ENCODE measurements at regions not wholly inside any gene's neighbourhood (a gene's known extent, or its start where the extent isn't known, plus 50 kb on each side); places are given as distances from the start of the nearest gene placed in this dataset.

- Histone ChIP-seq H3K27me3 (ENCODE audit: insufficient read depth, poor library complexity, severe bottlenecking) (no peaks in the 10 kb centered on the region), H3K4me3 (replicated peaks; ENCODE audit: insufficient read depth, low read length) (no peak overlapping the region), H3K27ac (replicated peaks) (no peak overlapping the region)
- TF ChIP-seq SPI1 (IDR thresholded peaks at IDR 0.05; ENCODE audit: borderline replicate concordance, low read depth), result no peak
- no peak for DNase-seq (ENCODE audit: low read depth in 1 of 2, low spot score in 1 of 2)
These were observed 369.8 kb downstream of the EMP1 start for GRCh38 chr12:13566292-13566691.

GRCh38 chr12:13564266-13564810 lies 367.8 kb downstream of the EMP1 start:
- Histone ChIP-seq H3K27ac (replicated peaks) (no peak overlapping the region), H3K27me3 (ENCODE audit: insufficient read depth, poor library complexity, severe bottlenecking) (no peaks in the 10 kb centered on the region)
- TF ChIP-seq REST (IDR thresholded peaks at IDR 0.05; ENCODE audit: insufficient replicate concordance, low read depth) (no peak), GABPA (IDR thresholded peaks at IDR 0.05; ENCODE audit: low read depth) (no peak), POLR2AphosphoS5 (IDR thresholded peaks at IDR 0.05; ENCODE audit: low read depth) (no peak), SPI1 (IDR thresholded peaks at IDR 0.05; ENCODE audit: borderline replicate concordance, low read depth) (no peak), CTCF (IDR thresholded peaks at IDR 0.05; ENCODE audit: insufficient read depth, low read length) (no peak)

GRCh38 chr12:13563743-13564125 lies 367.2 kb downstream of the EMP1 start:
- Histone ChIP-seq H3K4me3 (replicated peaks; ENCODE audit: insufficient read depth, low read length) (no peak overlapping the region), H3K27me3 (ENCODE audit: insufficient read depth, poor library complexity, severe bottlenecking) (no peaks in the 10 kb centered on the region), H3K27ac (replicated peaks) (no peak overlapping the region)
- no peak for TF ChIP-seq GABPA (IDR thresholded peaks at IDR 0.05; ENCODE audit: low read depth)
- TF ChIP-seq POLR2AphosphoS5 (IDR thresholded peaks at IDR 0.05; ENCODE audit: low read depth), result no peak
- TF ChIP-seq REST (IDR thresholded peaks at IDR 0.05; ENCODE audit: insufficient replicate concordance, low read depth), result no peak
- no peak for TF ChIP-seq SPI1 (IDR thresholded peaks at IDR 0.05; ENCODE audit: borderline replicate concordance, low read depth)
- no peak for TF ChIP-seq CTCF (IDR thresholded peaks at IDR 0.05; ENCODE audit: insufficient read depth, low read length)
- DNase-seq (ENCODE audit: low read depth in 1 of 2, low spot score in 1 of 2), result no peak

More at GRCh38 chr12:13564266-13564810, 367.8 kb downstream of the EMP1 start:
- no peak for DNase-seq (ENCODE audit: low read depth in 1 of 2, low spot score in 1 of 2)
- no peak overlapping the region for H3K4me3 ChIP-seq (replicated peaks; ENCODE audit: insufficient read depth, low read length)

GRCh38 chr12:13562915-13563742 lies 366.6 kb downstream of the EMP1 start:
- H3K27me3 ChIP-seq (ENCODE audit: insufficient read depth, poor library complexity, severe bottlenecking), result no peaks in the 10 kb centered on the region
- H3K27ac ChIP-seq (replicated peaks), result no peak overlapping the region
- no peak for DNase-seq (ENCODE audit: low read depth in 1 of 2, low spot score in 1 of 2)
- no peak overlapping the region for H3K4me3 ChIP-seq (replicated peaks; ENCODE audit: insufficient read depth, low read length)
- TF ChIP-seq GABPA (IDR thresholded peaks at IDR 0.05; ENCODE audit: low read depth), result no peak
- no peak for TF ChIP-seq CTCF (IDR thresholded peaks at IDR 0.05; ENCODE audit: insufficient read depth, low read length)
- no peak for TF ChIP-seq POLR2AphosphoS5 (IDR thresholded peaks at IDR 0.05; ENCODE audit: low read depth)
- TF ChIP-seq REST (IDR thresholded peaks at IDR 0.05; ENCODE audit: insufficient replicate concordance, low read depth), result no peak
- TF ChIP-seq SPI1 (IDR thresholded peaks at IDR 0.05; ENCODE audit: borderline replicate concordance, low read depth), result no peak
